ENCODE measurements at regions not wholly inside any gene's neighbourhood (a gene's known extent, or its start where the extent isn't known, plus 50 kb on each side); places are given as distances from the start of the nearest gene placed in this dataset.

DNA sequence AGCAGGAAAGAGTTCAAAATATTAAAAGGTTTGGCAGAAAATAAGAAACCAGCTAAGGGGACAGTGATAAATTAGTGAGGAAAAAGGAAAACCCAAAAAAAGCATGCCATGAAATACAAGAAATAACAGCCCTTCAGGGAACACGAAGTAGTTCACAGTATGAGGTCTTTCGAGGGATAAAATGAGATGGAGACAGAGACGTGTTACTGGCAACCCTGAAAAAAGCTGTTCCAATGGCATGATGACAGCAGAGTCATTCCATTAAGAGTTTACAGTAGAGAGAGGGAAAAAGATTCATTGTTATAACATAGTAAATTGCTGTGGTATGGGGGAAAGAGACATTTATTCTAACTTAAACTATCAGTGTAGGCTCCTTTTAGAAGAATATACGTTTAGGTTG is 391.2 kb downstream of the ANKRD7 start:
- Histone ChIP-seq H3K9ac (ENCODE audit: low read length) (no peak overlapping the region), H3K4me3 (ENCODE audit: insufficient read depth, low read length, poor library complexity, severe bottlenecking) (no peak overlapping the region), H3K9me3 (ENCODE audit: insufficient read depth, low read length) (no peaks in the 10 kb centered on the region), H3F3A (ENCODE audit: insufficient read depth) (no peaks in the 10 kb centered on the region), H2AFZ (ENCODE audit: low read depth, low read length, severe bottlenecking) (no peak overlapping the region), H3K36me3 (ENCODE audit: low read length) (no peaks in the 10 kb centered on the region), H3K9me2 (replicated peaks; ENCODE audit: insufficient read depth, low read length) (no peaks in the 10 kb centered on the region), H4K20me1 (ENCODE audit: low read depth, low read length) (no peaks in the 10 kb centered on the region), H3K27me3 (ENCODE audit: low read length) (no peaks in the 10 kb centered on the region), H3K79me2 (ENCODE audit: insufficient read depth, low read length) (no peaks in the 10 kb centered on the region), H3K4me2 (ENCODE audit: low read depth, low read length, poor library complexity, severe bottlenecking) (no peak overlapping the region), H3K27ac (ENCODE audit: low read depth, low read length) (no peak overlapping the region)
- no peak for TF ChIP-seq EZH2phosphoT487 (conservative IDR thresholded peaks at IDR 0.05; ENCODE audit: low read length)
- TF ChIP-seq, protein P1, sequence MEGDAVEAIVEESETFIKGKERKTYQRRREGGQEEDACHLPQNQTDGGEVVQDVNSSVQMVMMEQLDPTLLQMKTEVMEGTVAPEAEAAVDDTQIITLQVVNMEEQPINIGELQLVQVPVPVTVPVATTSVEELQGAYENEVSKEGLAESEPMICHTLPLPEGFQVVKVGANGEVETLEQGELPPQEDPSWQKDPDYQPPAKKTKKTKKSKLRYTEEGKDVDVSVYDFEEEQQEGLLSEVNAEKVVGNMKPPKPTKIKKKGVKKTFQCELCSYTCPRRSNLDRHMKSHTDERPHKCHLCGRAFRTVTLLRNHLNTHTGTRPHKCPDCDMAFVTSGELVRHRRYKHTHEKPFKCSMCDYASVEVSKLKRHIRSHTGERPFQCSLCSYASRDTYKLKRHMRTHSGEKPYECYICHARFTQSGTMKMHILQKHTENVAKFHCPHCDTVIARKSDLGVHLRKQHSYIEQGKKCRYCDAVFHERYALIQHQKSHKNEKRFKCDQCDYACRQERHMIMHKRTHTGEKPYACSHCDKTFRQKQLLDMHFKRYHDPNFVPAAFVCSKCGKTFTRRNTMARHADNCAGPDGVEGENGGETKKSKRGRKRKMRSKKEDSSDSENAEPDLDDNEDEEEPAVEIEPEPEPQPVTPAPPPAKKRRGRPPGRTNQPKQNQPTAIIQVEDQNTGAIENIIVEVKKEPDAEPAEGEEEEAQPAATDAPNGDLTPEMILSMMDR (IDR thresholded peaks at IDR 0.05; ENCODE audit: insufficient read depth, low read length, poor library complexity, severe bottlenecking), result no peak

DNA sequence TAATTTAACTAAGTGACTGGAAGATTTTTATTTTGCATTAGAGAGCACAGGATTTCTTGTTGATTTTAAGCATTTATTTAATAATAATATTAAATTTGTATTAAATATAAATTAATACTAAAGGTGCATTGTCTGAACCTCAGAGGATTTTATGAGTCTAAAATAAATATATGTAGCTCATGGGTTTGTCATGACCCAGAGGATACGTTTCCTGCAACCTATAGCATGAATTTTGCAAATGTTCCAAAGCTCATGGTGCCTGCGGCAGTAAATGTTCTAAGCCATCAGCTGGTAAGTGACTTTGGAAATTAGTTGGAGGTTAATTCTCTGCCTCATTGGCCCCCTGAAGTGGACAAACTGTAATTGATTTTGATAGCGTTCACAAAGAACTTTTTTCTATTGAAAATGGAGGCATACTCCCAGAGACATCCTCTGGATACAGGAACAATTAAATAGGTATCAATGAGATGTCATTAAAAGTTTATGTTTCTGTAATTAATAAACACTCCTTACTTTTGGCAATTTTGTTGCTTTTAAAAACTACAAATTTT is 397.4 kb downstream of the ANKRD7 start:
- Histone ChIP-seq H2AFZ (ENCODE audit: low read depth, low read length, severe bottlenecking) (no peak overlapping the region), H4K20me1 (ENCODE audit: low read depth, low read length) (no peaks in the 10 kb centered on the region)
- TF ChIP-seq EZH2phosphoT487 (conservative IDR thresholded peaks at IDR 0.05; ENCODE audit: low read length), result no peak
- TF ChIP-seq, protein P1 (IDR thresholded peaks at IDR 0.05; ENCODE audit: insufficient read depth, low read length, poor library complexity, severe bottlenecking), result no peak

DNA sequence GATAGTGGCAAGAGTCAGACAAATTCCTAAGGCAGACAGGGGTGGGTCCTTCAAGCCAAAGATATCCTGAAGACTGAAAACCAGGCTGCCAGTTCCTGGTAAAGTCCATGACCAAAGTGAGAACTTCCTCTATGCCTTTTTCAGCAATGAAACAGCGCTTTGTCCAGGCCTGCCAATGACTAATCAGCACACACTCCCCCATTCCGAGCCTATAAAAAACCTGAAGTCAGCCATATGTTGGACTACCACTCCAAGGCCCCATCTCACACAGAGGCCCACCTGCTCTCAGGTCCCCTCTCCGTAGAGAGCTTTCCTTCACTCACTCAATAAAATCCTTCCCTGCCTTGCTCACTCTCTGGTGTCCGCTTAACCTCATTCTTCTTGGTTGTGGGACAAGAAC is 402.2 kb downstream of the ANKRD7 start:
- no peak for TF ChIP-seq EZH2phosphoT487 (conservative IDR thresholded peaks at IDR 0.05; ENCODE audit: low read length)
- TF ChIP-seq, protein P1 (IDR thresholded peaks at IDR 0.05; ENCODE audit: insufficient read depth, low read length, poor library complexity, severe bottlenecking), result no peak
- Histone ChIP-seq H3K9me2 (replicated peaks; ENCODE audit: insufficient read depth, low read length) (no peaks in the 10 kb centered on the region), H2AFZ (ENCODE audit: low read depth, low read length, severe bottlenecking) (no peak overlapping the region), H3K9ac (ENCODE audit: low read length) (no peak overlapping the region), H3K4me2 (ENCODE audit: low read depth, low read length, poor library complexity, severe bottlenecking) (no peak overlapping the region), H3K79me2 (ENCODE audit: insufficient read depth, low read length) (no peaks in the 10 kb centered on the region), H3K36me3 (ENCODE audit: low read length) (no peaks in the 10 kb centered on the region), H3K4me3 (ENCODE audit: insufficient read depth, low read length, poor library complexity, severe bottlenecking) (no peak overlapping the region), H3K9me3 (ENCODE audit: insufficient read depth, low read length) (peaks cover 10% of the 10 kb centered on the region; the same call in 1 of the 2 replicates), H3K27ac (ENCODE audit: low read depth, low read length) (no peak overlapping the region), H3F3A (ENCODE audit: insufficient read depth) (no peaks in the 10 kb centered on the region), H3K27me3 (ENCODE audit: low read length) (no peaks in the 10 kb centered on the region), H4K20me1 (ENCODE audit: low read depth, low read length) (no peaks in the 10 kb centered on the region)

More for the DNA sequence above, 397.4 kb downstream of the ANKRD7 start:
- Histone ChIP-seq H3K9me3 (ENCODE audit: insufficient read depth, low read length) (peaks cover 3% of the 10 kb centered on the region; the same call in 1 of the 2 replicates), H3F3A (ENCODE audit: insufficient read depth) (no peaks in the 10 kb centered on the region), H3K9ac (ENCODE audit: low read length) (no peak overlapping the region), H3K27ac (ENCODE audit: low read depth, low read length) (no peak overlapping the region), H3K79me2 (ENCODE audit: insufficient read depth, low read length) (no peaks in the 10 kb centered on the region), H3K4me3 (ENCODE audit: insufficient read depth, low read length, poor library complexity, severe bottlenecking) (no peak overlapping the region), H3K27me3 (ENCODE audit: low read length) (no peaks in the 10 kb centered on the region), H3K4me2 (ENCODE audit: low read depth, low read length, poor library complexity, severe bottlenecking) (no peak overlapping the region), H3K9me2 (replicated peaks; ENCODE audit: insufficient read depth, low read length) (no peaks in the 10 kb centered on the region), H3K36me3 (ENCODE audit: low read length) (no peaks in the 10 kb centered on the region)
